NCI-H2196 (cell line): ENCODE measurements at regions not wholly inside any gene's neighbourhood (a gene's known extent, or its start where the extent isn't known, plus 50 kb on each side); places are given as distances from the start of the nearest gene placed in this dataset.
"Not testable (repeated sequence)": the region's sequence is repeated elsewhere in the genome, so short reads cannot be mapped to it uniquely, and the experiment has no call there.

Source experiments
- DNase-seq: peaks from one replicate; lab custom pipeline; 2025; ENCODE audit not compliant: unreplicated experiment; lab: John Stamatoyannopoulos, UW

DNA sequence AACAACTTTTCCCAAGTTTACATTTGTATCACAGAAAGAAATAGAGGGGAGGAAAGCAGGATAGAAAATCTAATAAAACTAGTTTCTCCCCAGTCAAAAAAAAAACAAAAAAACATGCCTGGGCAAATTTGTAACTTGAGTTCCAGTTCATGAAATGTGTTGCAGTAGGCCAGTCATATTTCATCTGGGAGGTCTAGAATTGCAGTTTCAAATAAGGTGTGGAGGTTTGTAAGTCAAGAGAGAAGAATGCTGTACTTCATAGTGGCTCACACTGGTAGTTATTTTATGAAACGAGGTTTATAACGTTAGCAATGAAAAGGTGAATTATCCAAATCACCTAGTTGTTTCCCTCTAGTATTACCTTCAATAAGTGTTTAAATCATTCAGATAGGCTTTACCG is 1313.9 kb upstream of the SLC39A10 start:
- DNase-seq: no peak

DNA sequence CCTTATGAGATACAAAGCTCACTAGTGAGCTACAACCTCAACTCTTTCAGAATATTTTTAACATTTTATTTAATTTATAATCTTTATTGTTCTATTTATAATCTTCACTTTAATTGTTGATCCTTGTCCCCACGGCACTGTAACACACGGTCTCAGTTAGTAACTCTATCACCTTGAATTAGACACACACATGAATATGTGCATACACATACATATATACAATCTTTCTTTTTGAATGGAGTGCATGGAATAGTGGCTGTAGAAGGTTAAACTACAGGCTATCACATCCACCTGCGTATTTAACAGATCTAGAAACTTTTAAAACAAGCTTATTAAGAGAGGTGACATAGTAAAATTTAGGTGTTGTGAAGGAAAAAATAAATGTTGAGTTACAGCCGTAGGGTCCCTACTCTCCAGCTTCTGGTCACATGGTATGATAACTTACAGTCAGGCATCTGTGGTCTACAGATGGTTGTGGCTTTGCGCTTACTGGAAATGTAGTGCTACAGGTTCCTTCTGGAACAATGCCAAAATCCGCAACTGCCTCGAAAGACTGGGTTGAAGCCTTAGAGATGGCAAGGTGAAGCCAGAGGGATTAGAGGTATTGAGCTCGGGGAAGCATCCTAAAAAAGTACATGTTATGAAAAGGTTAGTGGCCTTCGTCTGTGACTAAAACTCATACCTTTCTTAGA is 1324.1 kb upstream of the SLC39A10 start:
- DNase-seq: no peak

DNA sequence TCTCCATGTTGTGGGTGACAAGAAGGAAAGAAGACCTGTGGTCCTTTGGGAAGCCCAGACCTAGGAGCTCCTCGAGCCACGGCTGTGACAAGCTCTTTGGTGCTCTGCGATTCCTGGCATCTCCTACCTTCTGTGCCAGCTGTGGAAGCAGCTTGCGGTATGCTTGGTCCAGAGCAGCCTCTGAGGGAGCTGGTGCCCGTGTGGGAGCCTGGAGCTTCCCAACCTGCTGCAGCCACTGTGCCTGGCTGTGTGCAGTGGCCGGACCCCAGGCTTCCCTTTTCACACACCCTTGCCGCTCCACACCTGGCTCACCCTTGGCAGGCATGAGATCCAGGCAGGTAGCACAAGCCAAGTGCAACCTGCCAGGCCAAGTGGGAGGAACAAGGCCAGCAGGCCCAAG is 1328.6 kb upstream of the SLC39A10 start:
- DNase-seq: no peak

DNA sequence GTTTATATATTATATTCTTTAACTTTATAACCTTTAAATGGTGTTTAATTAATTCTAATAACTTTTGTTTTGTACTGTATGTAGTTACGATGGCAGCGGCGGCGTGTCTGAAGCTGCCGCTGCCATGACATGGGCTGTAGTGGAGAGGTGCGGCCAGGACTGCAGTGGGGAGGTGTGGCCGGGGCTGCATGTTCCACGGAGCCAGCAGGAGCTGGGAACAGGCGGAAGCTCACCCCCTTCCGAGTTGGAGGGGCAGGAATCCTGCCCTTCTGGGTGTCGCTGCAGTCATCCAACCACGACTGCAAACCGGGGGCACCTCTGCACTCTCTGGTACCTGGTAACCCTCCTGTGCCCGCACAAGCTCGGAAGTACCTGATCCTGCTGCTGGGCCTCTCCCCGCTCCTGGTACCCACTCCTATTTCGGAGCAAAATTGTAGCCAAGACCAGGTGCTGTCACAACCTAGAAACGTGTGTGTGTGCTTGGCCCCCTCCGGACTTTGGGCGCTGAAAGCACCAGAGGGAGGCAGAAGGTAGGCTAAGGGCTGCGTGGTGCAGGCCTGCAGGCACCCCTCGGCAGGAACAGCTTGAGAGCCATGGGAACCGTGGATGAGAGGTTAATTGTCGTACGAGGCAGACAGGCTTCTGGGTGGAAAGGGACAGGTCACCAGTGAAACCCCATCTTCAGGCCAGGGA is 1329.7 kb upstream of the SLC39A10 start:
- DNase-seq: no peak

DNA sequence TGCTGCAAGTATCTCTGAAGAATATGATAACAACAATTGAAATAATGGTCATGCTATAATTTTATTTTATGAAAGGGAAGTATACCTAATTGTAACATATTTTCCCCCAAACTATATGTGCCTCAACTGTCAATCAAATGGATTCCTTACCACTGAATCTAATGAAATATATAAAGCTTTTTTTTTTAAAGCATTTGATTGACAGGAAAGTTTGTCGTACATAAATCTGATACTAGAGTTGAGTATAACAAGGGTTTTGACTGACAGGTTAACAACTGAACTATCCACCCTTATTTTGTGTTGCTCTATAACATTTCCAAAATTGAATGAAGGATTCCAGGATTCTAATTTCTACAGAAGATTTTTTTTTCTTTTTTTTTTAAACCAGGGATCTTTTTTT is 1333.3 kb upstream of the SLC39A10 start:
- DNase-seq: no peak

DNA sequence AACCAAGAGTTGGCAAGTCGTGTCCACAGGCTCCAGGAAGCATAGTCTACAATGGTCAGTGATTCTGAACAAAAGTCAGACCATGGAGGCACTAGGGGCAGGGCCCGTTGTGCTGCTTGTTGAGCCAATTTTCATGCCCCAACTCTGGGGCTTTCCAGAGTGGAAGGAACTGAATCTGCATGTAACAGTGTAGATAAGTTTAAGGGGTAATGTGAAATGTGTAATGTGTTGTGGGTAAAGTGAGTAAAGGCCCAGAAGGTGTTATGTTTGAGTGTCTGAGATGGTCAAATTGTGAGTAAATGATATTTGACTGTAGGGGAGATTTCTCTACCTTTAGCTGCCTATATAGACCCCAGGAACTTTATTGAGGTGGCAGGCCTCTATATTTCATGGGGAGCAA is 1336.5 kb upstream of the SLC39A10 start:
- DNase-seq: no peak

DNA sequence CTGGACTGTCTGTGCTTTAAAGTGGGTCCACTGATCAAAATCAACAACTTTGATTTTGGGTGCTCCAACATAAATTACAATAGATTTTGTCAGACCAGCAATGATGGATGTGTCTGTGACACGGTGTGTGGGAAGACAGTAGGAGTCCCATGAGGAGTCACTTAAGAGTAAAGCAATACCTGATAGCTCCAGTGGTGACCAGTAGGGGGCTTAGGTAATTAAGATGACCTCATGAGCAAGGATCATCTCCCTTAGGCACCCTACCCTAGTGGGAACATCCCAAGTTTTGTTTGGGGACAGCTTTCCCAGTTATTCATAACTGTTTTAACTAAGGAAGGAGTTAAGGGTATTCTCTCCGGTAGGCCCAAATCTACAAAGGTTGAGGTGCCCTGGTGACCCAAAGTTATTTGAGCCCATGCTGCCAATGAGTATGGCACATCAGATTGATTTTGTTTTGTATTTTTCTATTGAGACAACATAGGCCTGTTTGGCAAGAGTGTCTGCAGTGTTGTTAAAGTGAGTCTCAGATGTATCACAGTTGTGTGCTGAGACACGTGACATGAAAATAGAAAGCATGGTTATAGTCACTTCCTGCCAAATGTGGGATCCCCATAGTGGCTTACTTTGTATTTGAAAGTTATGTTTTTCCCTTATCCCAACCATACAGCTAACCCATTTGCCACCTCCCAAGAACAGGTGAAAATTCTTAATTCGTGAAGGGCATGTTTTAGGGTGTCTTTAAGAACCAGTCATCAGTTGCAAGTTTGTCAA is 1337.6 kb upstream of the SLC39A10 start:
- no peak for DNase-seq

DNA sequence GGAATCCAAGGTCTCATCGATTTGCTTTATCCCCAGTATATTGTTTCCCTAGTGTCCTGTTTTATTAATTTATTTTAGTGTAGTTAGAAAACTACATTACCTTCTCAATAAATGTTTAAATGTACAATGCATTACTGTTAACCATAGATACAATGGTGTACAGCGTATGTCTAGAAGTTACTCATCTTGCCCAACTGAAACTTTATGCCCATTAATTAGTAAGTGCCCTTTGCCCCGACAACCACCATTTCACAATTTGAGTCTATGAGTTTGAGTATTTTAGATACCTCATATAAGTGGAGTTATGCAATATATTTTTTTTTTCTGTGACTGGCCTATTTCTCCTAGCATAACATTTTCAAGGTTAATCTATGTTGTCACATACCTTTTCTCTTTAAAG is 1343.0 kb upstream of the SLC39A10 start:
- DNase-seq: no peak

DNA sequence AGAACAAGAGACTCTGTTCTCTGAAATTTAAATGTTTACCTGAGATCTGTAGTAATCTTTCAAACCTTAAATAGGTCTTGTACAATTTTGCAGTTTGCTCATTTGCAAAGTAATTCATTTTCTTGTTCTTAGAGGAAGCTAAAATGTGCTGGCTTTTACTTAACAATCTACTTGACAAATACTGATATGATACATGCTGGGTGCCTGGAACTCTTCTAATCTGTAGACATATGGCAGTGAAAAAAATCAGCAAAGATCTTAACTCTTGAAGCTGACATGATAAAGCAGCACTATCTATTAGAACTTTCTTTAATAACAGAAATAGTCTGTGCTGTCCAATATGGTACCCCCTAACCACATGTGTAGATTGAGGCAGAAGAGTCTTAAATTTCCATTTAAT is 1352.8 kb upstream of the SLC39A10 start:
- no peak for DNase-seq

DNA sequence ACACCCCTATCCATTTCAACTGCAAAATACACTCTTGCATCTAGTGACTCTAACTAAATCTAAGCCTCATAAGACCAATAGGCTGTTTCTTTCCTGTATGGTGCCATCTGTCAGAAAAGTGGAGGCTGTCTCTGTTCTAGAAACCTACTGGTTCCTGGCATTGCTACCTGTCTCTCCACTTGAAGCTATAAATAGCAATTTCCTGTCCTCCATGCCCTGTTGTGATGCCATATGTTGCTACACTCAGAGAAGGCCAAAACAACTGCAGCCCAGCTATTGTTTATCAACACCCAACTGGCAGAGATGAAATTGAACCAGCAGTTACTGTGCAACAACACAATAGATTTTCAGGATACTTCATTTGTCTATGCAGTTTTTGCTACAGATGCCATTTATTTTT is 1355.1 kb upstream of the SLC39A10 start:
- no peak for DNase-seq

DNA sequence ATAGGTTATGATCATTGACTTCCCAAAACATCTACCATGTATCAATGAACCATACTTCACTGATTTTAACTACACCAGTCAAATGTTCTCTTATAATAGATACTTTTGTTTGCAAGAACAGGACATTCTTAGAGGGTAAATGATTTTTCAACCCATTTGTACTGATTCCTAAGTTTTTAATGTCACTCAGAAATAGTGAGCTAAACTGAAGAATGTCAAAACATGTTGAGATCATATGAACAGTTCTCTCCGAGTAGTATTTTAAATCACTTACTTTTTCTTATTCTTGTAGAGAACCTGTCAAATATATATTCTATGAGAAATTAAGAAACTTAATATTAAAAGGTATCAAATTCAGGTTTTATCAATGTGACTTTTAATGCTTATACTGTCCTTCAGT is 1362.9 kb upstream of the SLC39A10 start:
- DNase-seq: no peak

DNA sequence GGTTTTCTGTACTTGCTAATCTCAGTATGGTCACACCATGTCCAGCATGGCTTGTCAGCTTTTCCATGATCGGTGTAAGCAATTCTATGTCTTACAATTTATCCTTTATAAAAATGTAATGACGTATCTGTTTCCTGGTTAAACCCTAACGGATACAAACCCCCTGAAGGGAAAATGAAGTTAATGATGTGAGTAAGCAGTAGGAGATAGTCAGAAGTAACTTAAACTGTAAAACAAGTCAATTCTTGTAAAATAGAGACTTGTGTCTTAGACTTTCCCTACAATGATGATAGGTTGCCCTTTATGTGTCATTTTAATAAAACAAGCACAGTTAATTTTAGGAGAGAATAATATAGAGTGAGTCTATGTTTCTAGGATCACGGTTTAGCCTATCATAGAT is 1365.9 kb upstream of the SLC39A10 start:
- no peak for DNase-seq

DNA sequence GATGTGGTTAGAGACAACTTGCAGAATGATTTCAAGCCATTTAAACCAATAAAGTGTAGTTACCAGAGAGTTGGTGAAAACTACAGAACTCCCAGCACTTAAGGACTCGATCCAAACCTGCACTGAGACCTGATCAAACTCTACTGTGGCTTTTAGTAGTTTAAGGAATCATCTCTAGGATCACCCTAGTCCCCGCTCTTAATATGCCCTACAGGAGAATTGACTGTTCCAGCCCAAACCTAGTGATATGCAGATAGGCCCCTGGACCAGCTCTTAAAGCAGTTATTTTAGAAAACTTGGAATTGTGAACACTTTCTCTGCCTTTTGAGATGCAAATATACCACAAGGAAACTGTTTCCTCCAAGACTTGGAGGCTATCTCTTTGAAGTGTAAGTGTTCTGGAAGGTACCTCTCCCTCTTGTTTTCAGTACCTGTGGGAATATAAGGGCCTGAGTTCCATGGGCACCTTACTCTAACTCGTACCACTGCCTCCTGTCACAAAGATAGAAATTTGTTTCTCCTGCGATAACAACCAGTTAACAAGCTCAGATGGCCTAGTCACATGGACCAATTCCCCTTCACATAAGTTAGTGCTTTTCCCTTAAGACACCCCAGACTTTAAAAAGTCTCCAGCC is 1367.2 kb upstream of the SLC39A10 start:
- no peak for DNase-seq

DNA sequence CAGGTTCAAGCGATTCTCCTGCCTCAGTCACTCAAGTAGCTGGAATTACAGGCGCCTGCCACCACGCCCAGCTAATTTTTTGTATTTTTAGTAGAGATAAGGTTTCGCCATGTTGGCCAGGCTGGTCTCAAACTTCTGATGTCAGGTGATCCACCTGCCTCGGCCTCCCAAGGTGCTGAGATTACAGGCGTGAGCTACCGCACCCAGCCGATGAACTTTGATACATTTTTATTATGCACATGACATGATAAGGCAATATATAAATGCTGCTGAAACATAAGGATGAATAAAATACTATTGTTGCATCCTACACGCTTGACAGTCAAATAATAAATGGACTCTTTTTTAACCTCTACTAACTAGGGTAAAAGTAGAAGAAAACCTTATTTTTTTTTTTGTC is 1380.4 kb upstream of the SLC39A10 start:
- not testable (repeated sequence) for DNase-seq

DNA sequence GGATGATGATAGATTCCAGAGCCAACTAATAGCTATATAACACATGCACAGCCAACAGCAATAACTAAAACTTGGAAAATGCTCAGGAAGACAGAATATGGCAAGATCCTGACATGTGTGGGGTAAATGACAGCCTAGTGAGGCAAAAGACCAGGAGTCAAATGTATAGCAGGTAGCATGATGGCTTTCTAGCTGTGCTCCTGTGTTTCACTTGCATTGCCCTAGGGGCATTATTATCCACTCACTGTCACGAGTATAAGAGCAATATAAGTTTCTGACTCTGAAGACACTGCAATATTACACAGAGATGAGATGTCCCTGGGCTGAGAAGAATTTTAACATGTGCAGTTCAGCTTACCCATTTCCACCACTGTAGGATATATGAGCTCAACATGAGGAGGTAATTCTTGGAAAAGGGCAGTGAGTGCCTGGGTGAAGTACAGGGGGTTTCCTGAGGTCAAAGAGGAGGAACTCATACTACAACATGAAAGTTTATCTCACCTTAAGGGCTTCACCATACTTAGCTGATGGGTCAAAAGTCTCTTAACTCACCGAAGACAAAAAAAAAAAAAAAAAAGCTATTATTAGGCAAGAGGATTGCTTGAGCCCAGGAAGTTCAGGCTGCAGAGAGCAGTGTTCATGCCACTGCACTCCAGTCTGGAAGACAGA is 1385.6 kb upstream of the SLC39A10 start:
- no peak for DNase-seq

DNA sequence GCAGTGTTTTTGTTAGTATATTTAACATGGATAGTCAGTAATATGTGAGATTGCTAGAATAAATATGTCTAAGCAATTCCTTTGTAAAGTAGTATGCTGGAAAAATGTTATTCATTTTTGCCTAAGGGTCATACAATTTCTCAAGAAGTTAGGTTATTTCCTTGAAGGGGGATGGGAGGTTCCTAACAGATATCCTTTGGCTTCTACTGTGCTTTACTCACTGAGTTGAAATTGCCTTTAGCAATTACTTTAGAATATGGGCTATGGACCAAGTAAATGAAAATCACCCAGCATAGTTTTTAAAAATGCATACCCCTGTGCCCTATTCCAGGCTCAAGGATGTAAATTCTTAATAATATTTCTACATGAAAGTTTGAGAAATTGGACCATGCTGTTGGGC is 1386.4 kb upstream of the SLC39A10 start:
- DNase-seq: no peak

DNA sequence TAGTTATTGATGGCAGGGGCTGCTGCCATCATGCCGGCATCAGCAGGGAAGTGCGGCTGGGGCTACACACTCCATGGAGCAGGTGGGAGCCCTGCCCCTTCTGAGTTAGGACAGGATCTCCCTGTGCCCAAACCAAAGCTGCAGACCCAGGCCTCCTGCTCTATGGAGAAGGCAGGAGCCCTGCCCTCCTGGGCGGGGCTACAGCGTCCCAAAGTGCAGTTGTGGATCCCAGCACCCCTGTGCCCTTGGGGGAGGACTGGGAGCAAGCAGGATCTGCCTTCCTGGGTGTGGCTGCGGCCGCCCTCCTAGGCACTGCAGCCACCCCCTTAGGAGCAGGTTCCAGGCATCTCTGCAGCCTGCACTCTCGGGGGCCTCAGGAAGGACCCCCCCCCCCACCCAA is 1392.4 kb upstream of the SLC39A10 start:
- DNase-seq: no peak

DNA sequence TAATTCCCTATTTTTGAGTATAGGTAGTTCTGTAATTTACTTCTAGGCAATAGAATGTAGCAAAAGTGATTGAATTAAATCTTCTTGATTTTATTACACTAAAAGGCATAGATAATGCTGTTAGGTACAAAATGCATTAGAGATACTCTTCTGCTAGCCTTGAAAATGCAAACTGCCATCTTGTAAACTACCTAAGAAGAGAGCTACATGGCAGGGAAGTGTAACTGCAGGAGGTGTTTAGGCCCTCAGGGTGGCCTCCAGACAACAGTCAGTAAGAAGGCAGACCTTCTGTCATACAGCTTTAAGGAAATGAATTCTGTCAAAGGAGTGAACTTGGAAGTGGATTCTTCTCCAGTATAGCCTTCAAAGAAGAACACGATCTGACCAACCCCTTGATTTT is 1396.8 kb upstream of the SLC39A10 start:
- no peak for DNase-seq

DNA sequence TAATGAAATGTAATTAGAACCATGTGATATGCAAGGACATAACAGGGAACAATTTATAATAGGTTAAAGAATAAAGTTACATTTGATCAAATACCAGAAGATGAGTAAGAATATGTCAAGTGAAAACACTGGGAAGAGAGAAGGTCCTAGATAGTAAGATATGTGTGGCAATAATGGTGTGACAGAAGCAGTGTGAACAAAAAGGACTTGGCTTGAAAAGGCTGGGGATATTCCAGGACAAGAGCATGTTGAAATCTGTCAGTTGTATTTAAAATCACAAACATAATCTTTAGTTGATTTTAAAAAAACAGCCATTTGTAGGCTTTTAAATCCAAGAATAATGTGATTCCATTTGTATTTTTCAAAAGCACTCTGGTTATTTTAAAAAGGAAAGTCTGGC is 1399.9 kb upstream of the SLC39A10 start:
- DNase-seq: no peak

DNA sequence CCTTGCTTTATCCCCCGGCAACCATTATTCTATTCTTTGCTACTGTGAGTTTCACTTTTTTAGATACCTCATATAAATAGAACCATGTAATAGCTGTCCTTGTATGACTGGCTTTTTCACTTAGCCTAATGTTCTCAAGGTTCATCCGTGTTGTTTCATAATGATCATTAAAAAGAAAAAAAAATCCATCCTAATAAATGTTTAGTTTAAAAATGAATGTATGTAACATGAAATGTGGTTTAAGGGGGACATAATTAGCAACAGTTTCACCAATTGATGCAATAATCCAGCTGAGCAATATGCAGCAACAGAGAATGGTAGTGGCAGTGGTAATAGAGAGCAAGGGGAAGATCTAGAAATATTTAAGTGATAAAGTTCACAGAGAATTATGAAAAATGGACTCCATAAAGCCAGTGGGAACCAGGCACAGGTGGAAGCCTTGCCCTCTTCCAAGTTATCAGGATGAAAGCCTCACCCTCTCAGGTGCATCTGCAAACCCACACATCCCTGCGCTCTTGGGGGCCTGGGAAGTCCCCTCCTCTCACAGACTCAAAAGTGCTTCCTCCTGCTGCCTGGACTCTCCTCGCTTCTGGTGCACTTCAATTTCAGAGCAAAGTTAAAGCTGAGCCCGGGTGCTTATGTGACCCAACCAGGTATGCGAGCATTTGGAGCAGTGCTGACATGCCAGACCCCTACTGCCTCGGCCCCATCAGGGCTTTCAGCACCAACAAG is 1403.3 kb upstream of the SLC39A10 start:
- no peak for DNase-seq

DNA sequence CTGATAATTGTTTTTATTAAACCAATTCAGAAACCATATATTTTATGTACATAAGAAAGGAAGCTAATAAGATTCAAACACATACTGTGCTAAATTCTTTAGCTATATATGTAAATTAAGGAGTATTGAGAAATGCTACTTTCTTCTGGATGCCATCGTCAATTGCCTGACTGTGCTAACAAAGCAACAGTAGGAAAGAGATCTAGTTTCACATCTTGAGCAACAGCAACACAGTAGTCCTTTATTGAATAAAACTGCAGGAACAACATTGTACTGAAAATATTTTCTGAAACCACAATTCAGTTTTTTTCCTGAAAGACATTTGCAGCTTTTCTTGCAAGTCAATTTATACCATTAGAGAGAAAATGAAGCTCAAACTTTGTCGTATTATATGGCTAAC is 1404.9 kb upstream of the SLC39A10 start:
- DNase-seq: no peak
